ENCODE measurements at regions not wholly inside any gene's neighbourhood (a gene's known extent, or its start where the extent isn't known, plus 50 kb on each side); places are given as distances from the start of the nearest gene placed in this dataset.

- DNase-seq (ENCODE audit: low read depth): no peak
Measured at GRCh38 chr15:69530991-69531664, 78.5 kb downstream of the RPLP1 start.

DNA sequence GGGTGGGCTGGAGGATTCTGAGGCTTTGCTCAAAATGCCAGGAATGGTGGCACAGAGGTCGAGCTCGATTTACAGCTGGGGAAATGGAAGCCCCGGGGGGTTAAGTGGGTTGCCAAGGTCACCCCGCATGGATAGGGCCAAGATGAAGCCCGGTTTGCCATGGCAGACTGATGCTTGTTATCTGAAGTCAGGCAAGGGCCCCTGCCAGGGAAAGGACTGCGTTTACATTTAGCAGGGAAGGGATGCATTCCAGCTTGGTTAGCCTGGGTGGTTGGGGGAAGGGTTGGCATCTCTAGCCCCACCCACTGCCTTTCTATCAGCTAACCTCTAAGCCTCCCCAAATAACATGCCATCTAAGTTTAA is 79.0 kb downstream of the RPLP1 start:
- DNase-seq (ENCODE audit: low read depth): no peak

GRCh38 chr15:69532066-69532465 is 79.4 kb downstream of the RPLP1 start:
- DNase-seq (ENCODE audit: low read depth): no peak

DNA sequence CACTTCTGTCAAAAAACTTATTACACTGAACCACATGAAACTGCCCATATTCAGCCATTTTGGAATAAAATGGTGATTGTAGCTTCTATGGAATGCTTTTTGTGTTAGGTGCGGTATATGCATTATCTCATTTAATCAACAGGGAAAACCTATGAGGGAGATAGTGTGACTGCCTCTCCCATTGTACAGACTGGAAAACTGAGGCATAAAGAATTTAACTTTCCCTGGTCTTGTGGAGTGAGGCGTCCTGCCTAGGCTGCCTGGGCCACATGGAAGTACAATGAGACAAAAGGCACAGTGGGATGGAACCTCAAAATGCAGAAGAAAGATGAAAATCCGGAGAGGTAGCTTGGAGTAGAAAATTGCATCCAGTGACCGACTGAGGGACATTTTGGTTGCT is 80.2 kb downstream of the RPLP1 start:
- DNase-seq (ENCODE audit: low read depth): no peak

DNA sequence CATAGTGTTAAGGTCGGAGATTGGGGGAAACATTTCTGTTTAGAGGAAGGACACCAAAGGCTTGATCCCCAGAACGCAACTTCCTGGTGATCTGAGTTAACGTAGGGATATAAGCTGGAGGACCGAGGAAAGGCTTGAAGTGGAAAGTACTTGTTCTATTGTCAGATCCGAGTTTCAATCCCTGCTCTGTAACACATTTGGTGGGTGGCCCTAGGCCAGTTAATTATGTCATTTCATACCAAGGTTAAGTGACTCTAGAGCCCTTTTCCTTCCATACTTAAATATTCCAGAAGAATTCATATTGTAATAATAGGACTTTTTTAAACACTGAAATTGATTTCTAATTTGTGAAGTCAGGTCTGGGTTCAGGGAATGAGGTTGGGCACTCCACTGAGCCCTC is 80.9 kb downstream of the RPLP1 start:
- no peak for DNase-seq (ENCODE audit: low read depth)

- no peak for DNase-seq (ENCODE audit: low read depth)
Measured at GRCh38 chr15:69535101-69535638, 82.6 kb downstream of the RPLP1 start.

GRCh38 chr15:69535998-69536397 is 83.4 kb downstream of the RPLP1 start:
- no peak for DNase-seq (ENCODE audit: low read depth)

GRCh38 chr15:69536726-69537512 is 84.3 kb downstream of the RPLP1 start:
- no peak for DNase-seq (ENCODE audit: low read depth)

GRCh38 chr15:69537901-69538300 is 85.3 kb downstream of the RPLP1 start:
- no peak for DNase-seq (ENCODE audit: low read depth)

DNA sequence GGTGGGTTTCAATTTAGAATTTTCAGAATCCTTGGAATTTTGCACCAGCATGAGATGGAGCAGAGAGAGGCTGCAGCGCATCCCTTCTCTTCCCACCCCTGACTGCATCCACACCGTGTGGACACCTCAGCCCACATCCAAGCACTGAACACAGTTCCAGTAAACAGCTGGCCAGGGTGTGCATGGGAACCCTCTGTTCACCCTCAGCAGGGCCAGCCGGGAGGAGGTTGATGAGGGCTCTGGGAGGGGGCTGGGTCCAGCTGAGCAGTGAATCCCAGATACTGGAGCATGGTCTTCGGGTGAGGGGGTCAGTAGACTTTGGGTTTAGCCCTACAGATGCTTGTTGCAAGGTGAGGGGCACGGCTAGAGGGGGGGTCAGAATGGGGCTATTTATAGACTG is 85.8 kb downstream of the RPLP1 start:
- DNase-seq (ENCODE audit: low read depth): no peak

DNA sequence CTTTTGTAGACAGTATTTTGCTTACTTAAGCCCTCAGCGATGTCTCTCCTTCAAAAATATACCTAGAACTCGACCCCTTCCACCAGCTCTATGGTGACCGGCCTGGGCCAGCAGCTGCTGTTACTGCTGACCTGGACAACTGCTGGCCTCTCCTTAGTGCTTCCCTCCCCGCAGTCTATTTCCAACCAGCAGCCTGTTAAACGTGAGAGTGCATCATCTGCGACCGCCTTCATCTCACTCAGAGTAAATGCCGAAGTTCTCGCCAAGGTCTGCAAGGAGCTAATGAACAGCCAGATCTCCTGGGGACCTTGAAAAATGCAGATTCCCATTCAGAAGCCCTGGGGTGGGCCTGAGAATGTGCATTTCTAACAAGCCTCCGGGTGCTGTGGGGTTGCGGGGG is 86.7 kb downstream of the RPLP1 start:
- no peak for DNase-seq (ENCODE audit: low read depth)

DNA sequence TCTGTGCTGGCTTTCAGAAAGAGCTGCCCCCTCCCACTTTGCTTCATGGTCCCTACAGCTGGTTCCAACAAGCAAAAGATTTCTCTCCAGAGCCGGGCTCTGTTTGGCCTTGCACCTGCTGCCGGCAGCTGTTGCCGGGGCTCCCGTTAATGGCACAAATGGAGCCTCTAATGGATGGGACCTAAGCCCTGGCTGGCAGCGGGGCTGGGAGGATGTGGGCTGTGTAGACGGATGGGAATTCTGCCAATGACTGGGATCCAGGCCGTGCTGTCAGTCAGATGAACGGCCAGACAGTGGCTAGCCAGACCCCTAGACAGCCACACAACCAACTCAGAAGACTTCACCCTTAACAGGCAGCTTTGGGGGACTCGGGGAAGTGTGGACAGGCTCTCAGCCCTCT is 88.0 kb downstream of the RPLP1 start:
- DNase-seq (ENCODE audit: low read depth): no peak

- no peak for DNase-seq (ENCODE audit: low read depth)
Measured at GRCh38 chr15:69542028-69542427, 89.4 kb downstream of the RPLP1 start.

GRCh38 chr15:69543681-69544364 is 91.2 kb downstream of the RPLP1 start:
- DNase-seq (ENCODE audit: low read depth): no peak

DNA sequence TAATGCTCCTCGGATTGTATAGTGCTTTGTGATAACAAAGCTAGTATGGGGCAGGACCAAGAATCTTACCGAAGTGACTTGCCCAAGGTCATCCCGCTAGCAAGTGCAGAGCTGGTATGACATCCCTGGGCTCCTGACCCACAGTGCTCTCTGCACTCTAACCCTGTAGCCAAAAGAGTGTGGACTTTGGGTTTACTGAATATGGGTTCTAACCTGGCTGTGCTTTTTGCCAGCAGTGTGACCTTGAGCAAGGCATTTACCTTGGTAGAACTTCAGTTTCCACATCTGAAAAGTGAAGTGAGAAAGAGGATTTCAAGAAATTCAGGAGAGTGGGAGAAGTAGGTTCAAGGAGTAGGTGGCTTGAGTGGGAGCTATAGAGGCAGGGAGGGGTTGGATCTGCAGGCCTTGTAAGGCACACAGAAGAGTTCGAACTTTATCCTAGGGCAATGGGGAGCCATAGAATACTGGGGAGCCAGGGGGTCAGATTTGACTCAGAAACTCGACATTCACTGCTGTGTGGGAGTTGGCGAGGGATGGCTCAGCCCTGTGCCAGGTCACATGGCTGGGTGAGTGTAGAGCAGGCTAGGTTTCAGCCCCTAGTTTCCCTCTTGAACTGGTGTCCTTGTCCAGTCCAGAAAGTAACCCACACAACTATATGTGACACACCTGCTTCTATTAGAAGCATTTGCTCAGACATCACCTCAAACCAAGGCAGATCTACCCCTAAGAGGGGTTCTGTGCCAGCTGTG is 91.9 kb downstream of the RPLP1 start:
- no peak for DNase-seq (ENCODE audit: low read depth)

DNA sequence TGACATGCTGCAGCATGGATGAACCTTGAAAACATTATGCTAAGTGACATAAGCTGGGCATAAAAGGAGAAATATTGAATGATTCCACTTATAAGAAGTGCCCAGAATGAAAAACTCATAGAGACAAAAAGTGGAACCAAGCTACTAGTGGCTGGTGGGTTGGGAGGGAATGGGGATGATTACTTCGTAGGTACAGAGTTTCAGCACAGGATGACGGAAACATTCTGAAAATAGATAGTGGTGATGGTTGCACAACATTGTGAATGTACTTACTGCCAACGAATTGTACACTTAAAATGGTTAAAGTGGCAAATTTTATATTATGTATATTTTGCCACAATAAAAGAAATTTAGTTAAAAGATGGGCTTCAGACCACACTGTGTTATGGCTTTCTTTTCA is 93.6 kb downstream of the RPLP1 start:
- DNase-seq (ENCODE audit: low read depth): no peak

DNA sequence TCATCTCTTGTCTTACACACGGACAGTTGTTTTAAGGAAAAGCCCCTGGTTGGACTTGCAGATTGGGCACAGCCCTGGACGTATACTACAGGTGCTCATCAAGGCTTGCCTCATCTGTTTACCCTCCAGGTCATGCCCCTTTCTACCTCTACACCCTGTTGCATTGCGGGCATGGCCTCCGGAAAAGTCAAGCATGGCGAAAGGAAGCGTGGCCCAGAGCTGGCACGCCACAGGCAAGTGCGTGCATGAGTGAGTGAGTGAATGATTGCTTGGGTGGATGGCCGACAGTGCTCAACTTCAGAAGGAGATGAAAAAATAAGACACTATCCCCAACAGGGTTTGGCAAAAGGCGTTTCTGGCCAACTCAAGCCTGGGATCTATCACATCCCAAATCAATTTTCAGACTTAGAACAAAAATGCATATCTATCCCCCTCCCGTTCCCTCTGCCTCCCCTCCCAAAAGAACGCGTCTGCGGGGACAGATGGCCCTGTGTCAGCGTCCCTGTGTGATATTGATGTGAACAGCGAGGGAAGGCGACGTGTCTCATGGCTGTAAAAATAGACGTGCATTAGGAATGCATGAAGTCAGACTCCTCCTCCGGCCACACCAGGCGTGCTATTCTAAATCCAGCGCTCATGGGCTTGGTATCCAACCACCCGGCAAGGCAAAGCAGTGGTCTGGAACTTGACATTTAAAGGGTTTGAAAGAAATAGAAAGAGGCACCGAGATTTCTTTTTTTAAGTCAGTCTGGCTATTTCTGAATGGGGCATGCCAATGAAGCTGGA is 96.0 kb downstream of the RPLP1 start:
- no peak for DNase-seq (ENCODE audit: low read depth)

- DNase-seq (ENCODE audit: low read depth): no peak
Measured at GRCh38 chr15:69551391-69552056, 98.9 kb downstream of the RPLP1 start.

GRCh38 chr15:69552057-69552815 is 99.6 kb downstream of the RPLP1 start:
- DNase-seq (ENCODE audit: low read depth): no peak

DNA sequence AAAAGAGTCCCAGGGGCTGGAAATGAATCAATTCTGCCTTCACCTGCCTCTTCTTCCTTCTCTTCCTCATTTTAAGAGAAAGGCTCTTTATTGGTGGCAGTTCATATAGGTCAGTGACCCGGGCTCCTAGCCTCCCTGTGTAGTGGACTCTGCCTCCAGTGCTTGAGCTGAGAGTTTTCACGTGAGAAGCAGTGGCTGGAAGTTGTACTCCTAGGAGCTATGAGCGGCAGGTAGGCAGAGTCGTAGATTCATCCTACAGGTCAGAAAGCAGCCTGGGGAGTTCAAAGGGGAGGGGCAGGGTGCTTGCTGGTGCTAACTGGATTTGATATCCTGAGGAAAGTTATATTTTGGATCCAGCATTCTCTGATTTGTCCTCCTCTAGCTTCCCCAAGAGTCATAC is 101.1 kb downstream of the RPLP1 start:
- no peak for DNase-seq (ENCODE audit: low read depth)
